ENCODE measurements at regions not wholly inside any gene's neighbourhood (a gene's known extent, or its start where the extent isn't known, plus 50 kb on each side); places are given as distances from the start of the nearest gene placed in this dataset.

DNA sequence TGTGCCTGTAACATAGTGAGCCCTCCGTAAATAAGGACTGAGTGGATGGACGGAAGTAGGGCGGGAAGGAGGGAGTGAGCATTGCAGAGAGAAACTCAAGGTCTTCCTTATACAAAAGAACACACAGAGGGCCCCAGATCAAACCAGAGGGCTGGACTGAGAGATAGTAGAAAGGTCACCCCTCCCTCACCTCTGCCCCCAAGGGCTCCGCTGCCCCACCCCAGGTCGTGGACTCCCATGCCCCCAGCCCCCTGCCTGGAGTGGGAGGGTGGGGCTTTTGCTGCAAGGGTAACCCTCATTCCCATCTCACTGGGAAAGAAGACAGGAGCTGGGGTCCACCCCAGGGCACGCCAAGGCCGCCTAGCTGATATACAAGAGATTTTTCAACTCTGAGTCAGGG, 157.0 kb downstream of the MN1 start:
- H2BK12ac ChIP-seq (ENCODE audit: insufficient read length, low read depth, low read length) = no peak overlapping the region
- H4K91ac ChIP-seq (ENCODE audit: insufficient read length, low read depth, low read length) = no peak overlapping the region
- no peak overlapping the region for H2BK120ac ChIP-seq (ENCODE audit: low read depth, low read length, poor library complexity, severe bottlenecking)
- no peak overlapping the region for H4K5ac ChIP-seq (ENCODE audit: insufficient read length, low read depth, low read length)
- no peak overlapping the region for H2BK5ac ChIP-seq (ENCODE audit: insufficient read length, low read length)
- Mint-ChIP-seq H3K9me3 (no peaks in the 10 kb centered on the region), H3K4me1 (peaks cover 26 to 32% of the 10 kb centered on the region in 2 experiments), H3K27ac (no peak overlapping the region), H3K36me3 (ENCODE audit: insufficient read depth in 1 of 3, low read depth in 3 of 3) (no peaks in the 10 kb centered on the region), H3K27me3 (ENCODE audit: low read depth) (peaks cover 55% of the 10 kb centered on the region), H3K4me3 (no peak overlapping the region)
- no peak overlapping the region for H2AFZ ChIP-seq (ENCODE audit: low read length)
- H2BK15ac ChIP-seq (ENCODE audit: low read depth, low read length) = no peak overlapping the region
- H3T11ph ChIP-seq (ENCODE audit: low read length) = no peak overlapping the region
- H3K4me2 ChIP-seq (ENCODE audit: insufficient read depth, insufficient read length, low read length) = no peak overlapping the region
- H3K4me1 ChIP-seq (ENCODE audit: insufficient read depth, low read length) = no peaks in the 10 kb centered on the region
- no peak overlapping the region for H3K9ac ChIP-seq (ENCODE audit: extremely low read depth, insufficient read length, low read length)
- no peaks in the 10 kb centered on the region for H3K23me2 ChIP-seq (ENCODE audit: insufficient read length, low read depth, low read length, poor library complexity, severe bottlenecking)
- no peak for DNase-seq
- H3K27ac ChIP-seq (ENCODE audit: insufficient read length, low read depth, low read length) = no peak overlapping the region
- H3K18ac ChIP-seq (ENCODE audit: insufficient read length, low read depth, low read length) = no peak overlapping the region
- H3K4ac ChIP-seq (ENCODE audit: low read depth, low read length) = no peak overlapping the region
- no peak overlapping the region for H4K8ac ChIP-seq (replicated peaks; ENCODE audit: insufficient read length, low read depth, low read length)
- H3K23ac ChIP-seq (ENCODE audit: insufficient read length, low read depth, low read length) = no peak overlapping the region
- no peak overlapping the region for H3K56ac ChIP-seq (ENCODE audit: insufficient read length, low read depth, low read length)
- H3K27me3 ChIP-seq (ENCODE audit: insufficient read depth, low read length) = no peaks in the 10 kb centered on the region
- no peaks in the 10 kb centered on the region for H3K79me2 ChIP-seq (ENCODE audit: insufficient read depth, low read length)
- no peaks in the 10 kb centered on the region for H3K79me1 ChIP-seq (ENCODE audit: insufficient read depth, low read depth, low read length, poor library complexity, severe bottlenecking)
- no peak overlapping the region for H2AK5ac ChIP-seq (ENCODE audit: insufficient read length, low read length)
- H3K9me3 ChIP-seq (ENCODE audit: control insufficient read depth, low read depth, low read length) = no peaks in the 10 kb centered on the region
- TF ChIP-seq, protein P1, sequence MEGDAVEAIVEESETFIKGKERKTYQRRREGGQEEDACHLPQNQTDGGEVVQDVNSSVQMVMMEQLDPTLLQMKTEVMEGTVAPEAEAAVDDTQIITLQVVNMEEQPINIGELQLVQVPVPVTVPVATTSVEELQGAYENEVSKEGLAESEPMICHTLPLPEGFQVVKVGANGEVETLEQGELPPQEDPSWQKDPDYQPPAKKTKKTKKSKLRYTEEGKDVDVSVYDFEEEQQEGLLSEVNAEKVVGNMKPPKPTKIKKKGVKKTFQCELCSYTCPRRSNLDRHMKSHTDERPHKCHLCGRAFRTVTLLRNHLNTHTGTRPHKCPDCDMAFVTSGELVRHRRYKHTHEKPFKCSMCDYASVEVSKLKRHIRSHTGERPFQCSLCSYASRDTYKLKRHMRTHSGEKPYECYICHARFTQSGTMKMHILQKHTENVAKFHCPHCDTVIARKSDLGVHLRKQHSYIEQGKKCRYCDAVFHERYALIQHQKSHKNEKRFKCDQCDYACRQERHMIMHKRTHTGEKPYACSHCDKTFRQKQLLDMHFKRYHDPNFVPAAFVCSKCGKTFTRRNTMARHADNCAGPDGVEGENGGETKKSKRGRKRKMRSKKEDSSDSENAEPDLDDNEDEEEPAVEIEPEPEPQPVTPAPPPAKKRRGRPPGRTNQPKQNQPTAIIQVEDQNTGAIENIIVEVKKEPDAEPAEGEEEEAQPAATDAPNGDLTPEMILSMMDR (conservative IDR thresholded peaks at IDR 0.05) = no peak
- WGBS (ENCODE audit: extremely low coverage, insufficient read length, low lambda C conversion rate) = no CpG with 5 or more reads among the region's 7 CpGs
- H3K14ac ChIP-seq (ENCODE audit: insufficient read depth, low read length) = no peak overlapping the region
- H2BK20ac ChIP-seq (ENCODE audit: low read depth, low read length, poor library complexity, severe bottlenecking) = no peak overlapping the region
- H4K20me1 ChIP-seq (ENCODE audit: control insufficient read depth, insufficient read depth, insufficient read length) = no peaks in the 10 kb centered on the region
